B cell (primary cell): ENCODE measurements at regions not wholly inside any gene's neighbourhood (a gene's known extent, or its start where the extent isn't known, plus 50 kb on each side); places are given as distances from the start of the nearest gene placed in this dataset.

ENCODE experiments used
- EZH2 ChIP-seq: IDR thresholded peaks from 2 replicates; pipeline ENCODE4 v1.6.1; 2012; ENCODE audit warnings: borderline replicate concordance, low read depth, mild to moderate bottlenecking, moderate library complexity, low read length; ENCODE audit not compliant: insufficient read depth, poor library complexity, severe bottlenecking
- TF ChIP-seq, protein P1 (sequence below): fragments of 200-600 bp; IDR thresholded peaks from one replicate; pipeline ENCODE4 v1.8.0; 2022; ENCODE audit warnings: antibody characterized with exemption, mild to moderate bottlenecking

DNA sequence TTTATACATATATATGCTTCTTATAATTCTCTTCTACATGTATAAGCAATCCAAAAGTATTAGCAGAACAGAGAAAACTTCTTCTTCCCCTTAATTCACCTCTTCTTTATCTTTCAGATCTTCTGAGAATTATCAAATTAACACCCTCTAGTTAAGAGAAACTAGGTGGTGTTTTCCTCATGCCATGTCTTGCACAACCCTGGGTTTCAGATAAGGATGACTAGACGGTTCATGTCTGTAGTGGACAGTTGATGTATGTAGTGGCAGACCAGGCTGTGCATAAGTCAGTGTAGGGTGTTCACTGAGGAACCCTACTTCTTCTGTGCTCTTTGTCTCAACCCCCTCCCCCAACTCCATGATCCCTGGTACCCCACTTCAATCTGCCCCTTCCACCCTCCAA lies 187.3 kb downstream of the SAMD5 start:
- TF ChIP-seq, protein P1, sequence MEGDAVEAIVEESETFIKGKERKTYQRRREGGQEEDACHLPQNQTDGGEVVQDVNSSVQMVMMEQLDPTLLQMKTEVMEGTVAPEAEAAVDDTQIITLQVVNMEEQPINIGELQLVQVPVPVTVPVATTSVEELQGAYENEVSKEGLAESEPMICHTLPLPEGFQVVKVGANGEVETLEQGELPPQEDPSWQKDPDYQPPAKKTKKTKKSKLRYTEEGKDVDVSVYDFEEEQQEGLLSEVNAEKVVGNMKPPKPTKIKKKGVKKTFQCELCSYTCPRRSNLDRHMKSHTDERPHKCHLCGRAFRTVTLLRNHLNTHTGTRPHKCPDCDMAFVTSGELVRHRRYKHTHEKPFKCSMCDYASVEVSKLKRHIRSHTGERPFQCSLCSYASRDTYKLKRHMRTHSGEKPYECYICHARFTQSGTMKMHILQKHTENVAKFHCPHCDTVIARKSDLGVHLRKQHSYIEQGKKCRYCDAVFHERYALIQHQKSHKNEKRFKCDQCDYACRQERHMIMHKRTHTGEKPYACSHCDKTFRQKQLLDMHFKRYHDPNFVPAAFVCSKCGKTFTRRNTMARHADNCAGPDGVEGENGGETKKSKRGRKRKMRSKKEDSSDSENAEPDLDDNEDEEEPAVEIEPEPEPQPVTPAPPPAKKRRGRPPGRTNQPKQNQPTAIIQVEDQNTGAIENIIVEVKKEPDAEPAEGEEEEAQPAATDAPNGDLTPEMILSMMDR = no peak
- TF ChIP-seq EZH2 = no peak
